Stimulated activated CD4-positive, alpha-beta T cell treated with anti-CD3 and anti-CD28 coated beads, TNF-alpha, amount 100 ng/mL, for 48 hours (primary cell): ENCODE measurements at regions not wholly inside any gene's neighbourhood (a gene's known extent, or its start where the extent isn't known, plus 50 kb on each side); places are given as distances from the start of the nearest gene placed in this dataset.
"Not testable (repeated sequence)": the region's sequence is repeated elsewhere in the genome, so short reads cannot be mapped to it uniquely, and the experiment has no call there.

Source experiments
- DNase-seq, 3 donors: peaks; one replicate each; pipeline ENCODE4 v3.0.0-alpha.2; 2020; ENCODE audit warnings: low read depth in 3 of 3

- DNase-seq: no peak
Measured at GRCh38 chr7:68980011-68980410, 618.3 kb upstream of the AUTS2 start.

- DNase-seq: not testable (repeated sequence)
Measured at GRCh38 chr7:68980432-68980831, 617.8 kb upstream of the AUTS2 start.

- DNase-seq: no peak
Measured at GRCh38 chr7:68984306-68984705, 614.0 kb upstream of the AUTS2 start.

- DNase-seq: no peak
Measured at GRCh38 chr7:68994841-68995240, 603.4 kb upstream of the AUTS2 start.

GRCh38 chr7:68998136-68998535 lies 600.1 kb upstream of the AUTS2 start:
- no peak for DNase-seq

GRCh38 chr7:69002416-69002815 lies 595.9 kb upstream of the AUTS2 start:
- DNase-seq: no peak

- no peak for DNase-seq
Measured at GRCh38 chr7:69012149-69012548, 586.1 kb upstream of the AUTS2 start.

- no peak for DNase-seq
Measured at GRCh38 chr7:69017208-69017607, 581.1 kb upstream of the AUTS2 start.

GRCh38 chr7:69018200-69018599 lies 580.1 kb upstream of the AUTS2 start:
- DNase-seq: no peak

GRCh38 chr7:69019437-69019836 lies 578.8 kb upstream of the AUTS2 start:
- DNase-seq: no peak

GRCh38 chr7:69020536-69020935 lies 577.7 kb upstream of the AUTS2 start:
- no peak for DNase-seq

- DNase-seq: no peak
Measured at GRCh38 chr7:69025249-69025648, 573.0 kb upstream of the AUTS2 start.

GRCh38 chr7:69032848-69033247 lies 565.4 kb upstream of the AUTS2 start:
- DNase-seq: no peak

- no peak for DNase-seq
Measured at GRCh38 chr7:69035826-69036225, 562.4 kb upstream of the AUTS2 start.

- no peak for DNase-seq
Measured at GRCh38 chr7:69036301-69036700, 562.0 kb upstream of the AUTS2 start.

GRCh38 chr7:69038915-69039314 lies 559.4 kb upstream of the AUTS2 start:
- DNase-seq: no peak

GRCh38 chr7:69042138-69042537 lies 556.1 kb upstream of the AUTS2 start:
- no peak for DNase-seq

- DNase-seq: no peak
Measured at GRCh38 chr7:69047151-69047754, 551.0 kb upstream of the AUTS2 start.

GRCh38 chr7:69049326-69049725 lies 548.9 kb upstream of the AUTS2 start:
- no peak for DNase-seq

- DNase-seq: no peak
Measured at GRCh38 chr7:69052447-69052846, 545.8 kb upstream of the AUTS2 start.

- DNase-seq: no peak
Measured at GRCh38 chr7:69060516-69060915, 537.8 kb upstream of the AUTS2 start.

GRCh38 chr7:69062020-69062765 lies 536.1 kb upstream of the AUTS2 start:
- no peak for DNase-seq

- DNase-seq: no peak
Measured at GRCh38 chr7:69067397-69067796, 530.9 kb upstream of the AUTS2 start.

GRCh38 chr7:69070476-69070875 lies 527.8 kb upstream of the AUTS2 start:
- DNase-seq: no peak
